GM12891 (cell line): ENCODE measurements at regions not wholly inside any gene's neighbourhood (a gene's known extent, or its start where the extent isn't known, plus 50 kb on each side); places are given as distances from the start of the nearest gene placed in this dataset.

Experiments
- PAX5 ChIP-seq: IDR thresholded peaks from 2 replicates; pipeline ENCODE4 v1.6.1; 2011; ENCODE audit warnings: low read length, moderate library complexity, mild to moderate bottlenecking; ENCODE audit not compliant: insufficient read depth, severe bottlenecking
- POLR2A ChIP-seq: IDR thresholded peaks from 2 replicates; pipeline ENCODE4 v1.6.1; 2011; ENCODE audit warnings: low read depth, low read length, control low read depth
- POLR2AphosphoS5 ChIP-seq: IDR thresholded peaks from 2 replicates; pipeline ENCODE4 v1.6.1; 2011; ENCODE audit warnings: low read depth, low read length, control low read depth
- POU2F2 ChIP-seq: IDR thresholded peaks from 2 replicates; pipeline ENCODE4 v1.6.1; 2011; ENCODE audit warnings: low read depth, mild to moderate bottlenecking, control low read depth, low read length, moderate library complexity
- SPI1 ChIP-seq: IDR thresholded peaks from 2 replicates; pipeline ENCODE4 v1.6.1; 2011; ENCODE audit warnings: low read depth, low read length, control low read depth
- TAF1 ChIP-seq: IDR thresholded peaks from 2 replicates; pipeline ENCODE4 v1.6.1; 2011; ENCODE audit warnings: low read depth, low read length, control low read depth

GRCh38 chr6:21949211-21949801 lies 347.5 kb downstream of the PRL start:
- TF ChIP-seq POLR2A (no peak), POU2F2 (no peak), TAF1 (no peak), POLR2AphosphoS5 (no peak), SPI1 (no peak), PAX5 (no peak)
